HG02943 (cell line): ENCODE measurements at regions not wholly inside any gene's neighbourhood (a gene's known extent, or its start where the extent isn't known, plus 50 kb on each side); places are given as distances from the start of the nearest gene placed in this dataset.
A peak's percentile ranks its signal among the peaks of the same experiment; 100 is the strongest.

Source experiments
- ATAC-seq: cut with Tn5 transposase; IDR thresholded peaks from one replicate; pipeline ENCODE4 v1.9.1; 2021; ENCODE audit warnings: mild to moderate bottlenecking, low read depth, moderate library complexity; ENCODE audit not compliant: unreplicated experiment

DNA sequence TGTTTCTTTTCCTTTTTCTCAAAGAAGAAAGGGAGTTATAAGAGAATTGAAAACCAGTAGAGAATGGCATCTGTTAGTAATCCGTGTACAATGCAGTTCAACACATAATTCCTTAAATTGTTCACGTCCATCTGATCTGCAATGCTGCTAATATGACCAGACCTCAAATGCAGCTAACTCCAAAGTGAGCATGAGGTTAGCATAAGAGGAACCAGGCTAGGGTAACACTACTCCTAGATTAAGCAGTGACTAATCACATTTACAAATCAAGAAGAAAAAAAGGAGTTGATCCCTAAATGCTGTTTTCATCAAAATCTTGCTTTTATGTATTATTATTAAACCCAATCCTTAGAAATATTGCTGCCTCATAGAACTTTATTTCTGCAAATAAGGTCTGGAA lies 432.7 kb upstream of the ARID1B start:
- no peak for ATAC-seq

DNA sequence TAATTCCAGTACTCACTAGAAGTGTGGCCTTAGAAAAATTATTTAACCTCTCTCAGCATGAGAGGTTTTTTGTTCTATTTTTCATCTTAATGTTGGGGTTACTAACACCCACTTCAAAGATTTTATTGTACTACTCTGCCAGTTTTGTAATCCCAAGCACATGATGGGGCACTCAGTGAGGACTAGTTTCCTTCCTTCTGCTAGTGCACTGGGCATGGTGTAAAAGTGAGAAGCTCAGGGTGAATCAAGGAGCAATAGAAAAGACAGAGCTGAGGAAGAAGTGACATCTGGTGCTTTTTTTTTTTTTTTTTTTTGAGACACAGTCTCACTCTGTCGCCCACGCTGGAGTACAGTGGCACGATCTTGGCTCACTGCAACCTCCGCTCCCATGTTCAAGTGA lies 439.4 kb upstream of the ARID1B start:
- no peak for ATAC-seq

DNA sequence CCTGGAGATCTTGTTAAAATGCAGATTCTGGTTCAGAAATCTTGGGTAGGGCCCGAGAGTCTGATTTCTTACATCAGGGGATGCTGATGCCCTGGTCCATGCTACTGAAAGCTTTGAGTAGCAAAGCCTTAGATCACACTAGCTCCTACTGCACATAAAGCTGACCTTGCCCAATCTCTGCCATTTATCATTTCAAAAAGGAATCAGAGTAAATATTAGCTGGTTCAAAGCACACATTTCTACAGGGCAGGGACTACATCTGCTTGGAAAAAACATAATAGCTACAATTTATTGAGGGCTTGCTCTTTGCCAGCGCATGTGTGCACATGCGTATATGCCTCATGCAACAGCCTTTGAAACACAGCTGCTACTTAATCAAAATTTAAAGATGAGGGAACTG lies 440.4 kb upstream of the ARID1B start:
- no peak for ATAC-seq

DNA sequence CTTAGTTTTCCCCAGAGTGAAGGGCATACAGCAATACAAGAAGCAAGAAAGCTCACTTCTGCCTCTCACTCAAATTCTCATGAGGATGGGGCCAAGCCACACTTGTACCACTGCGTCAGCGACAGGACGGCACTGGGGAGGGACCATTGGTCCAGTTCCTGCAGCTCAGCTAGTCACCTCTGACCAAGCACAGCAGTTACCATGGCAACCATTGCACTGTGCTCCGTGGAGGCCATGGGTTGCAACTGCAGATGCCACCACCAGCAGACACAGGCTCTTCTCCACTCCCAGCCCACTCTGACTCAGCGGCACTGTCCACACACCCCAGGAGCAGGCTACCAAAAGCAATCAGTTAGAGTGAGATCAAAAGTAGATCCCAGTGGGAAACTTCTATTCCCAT lies 441.1 kb upstream of the ARID1B start:
- no peak for ATAC-seq

DNA sequence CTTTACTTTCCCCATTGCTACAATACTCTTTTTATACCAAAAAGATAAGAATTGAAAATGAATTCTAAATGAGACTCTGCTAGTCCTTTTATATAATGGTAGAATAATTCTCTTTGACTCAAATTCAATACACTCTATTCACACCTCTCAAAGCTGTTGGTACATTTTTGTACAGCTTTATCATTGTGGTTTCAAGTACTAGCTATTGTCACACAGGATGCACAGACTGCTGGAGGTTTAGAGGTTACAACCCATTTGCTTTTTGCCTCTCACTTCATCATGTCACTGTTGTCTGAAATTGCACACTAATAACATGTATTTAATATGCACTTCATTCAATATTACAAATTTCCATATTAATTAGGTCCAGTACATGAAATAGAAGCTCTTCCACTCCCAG lies 442.2 kb upstream of the ARID1B start:
- no peak for ATAC-seq

DNA sequence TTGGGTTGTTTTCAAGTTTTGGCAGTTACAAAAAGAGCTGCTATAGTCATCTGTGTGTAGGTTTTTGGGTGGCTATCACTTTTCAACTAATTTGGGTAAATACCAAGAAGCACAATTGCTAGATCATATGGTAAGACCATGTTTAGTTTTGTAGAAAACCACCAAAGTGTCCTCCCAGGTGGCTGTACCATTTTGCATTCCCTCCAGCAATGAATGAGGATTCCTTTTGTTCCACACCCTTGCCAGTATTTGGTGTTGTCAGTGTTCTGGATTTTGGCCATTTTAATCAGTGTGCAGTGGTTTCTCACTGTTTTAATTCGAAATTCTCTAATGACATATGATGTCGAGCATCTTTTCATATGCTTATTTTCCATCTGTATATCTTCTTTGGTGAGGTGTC lies 457.5 kb upstream of the ARID1B start:
- ATAC-seq = no peak

DNA sequence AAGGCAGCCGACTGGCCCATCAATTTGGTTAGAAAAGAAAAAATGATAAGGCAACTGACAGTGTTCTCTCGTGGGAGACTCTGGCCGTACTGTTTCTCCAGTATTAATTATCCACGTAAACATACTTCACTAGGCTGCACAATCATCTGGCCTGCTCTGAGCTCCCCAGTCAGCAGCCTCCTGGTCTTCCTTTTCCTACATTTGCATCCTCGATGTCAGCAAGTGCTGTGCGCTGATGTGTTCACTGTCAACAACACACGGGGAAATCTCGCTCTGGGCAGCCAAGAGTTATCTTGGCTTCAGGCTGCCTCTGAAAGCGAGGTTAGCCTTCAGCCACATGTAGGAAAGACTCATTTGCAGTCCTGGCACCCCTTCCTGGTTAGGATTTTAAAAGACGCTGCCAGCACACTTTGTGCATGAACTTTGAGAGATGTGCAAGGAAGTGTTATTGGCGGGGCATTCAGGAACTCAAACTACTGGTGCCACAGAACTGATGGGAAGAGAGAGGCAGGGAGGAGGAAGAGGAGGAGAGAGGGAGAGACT lies 460.5 kb upstream of the ARID1B start:
- no peak for ATAC-seq

DNA sequence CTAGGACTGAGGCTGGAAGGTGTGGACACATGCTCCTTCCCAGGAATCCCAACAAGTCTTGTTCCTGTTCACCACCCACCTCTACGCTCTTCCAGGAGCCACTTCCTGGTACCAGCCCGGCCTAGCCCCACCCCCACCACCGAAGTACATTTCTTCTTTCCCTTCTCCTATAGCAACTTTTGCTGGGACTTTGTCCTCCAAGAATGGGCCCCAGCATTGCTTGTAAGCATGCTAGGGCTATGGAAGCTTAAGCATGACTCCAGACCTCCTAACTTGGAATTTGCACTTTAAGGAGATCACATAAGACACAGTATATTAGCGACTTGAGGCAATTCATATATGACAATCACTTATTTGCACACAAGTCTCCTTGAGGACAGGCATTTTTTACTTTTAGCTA lies 462.0 kb upstream of the ARID1B start:
- no peak for ATAC-seq

DNA sequence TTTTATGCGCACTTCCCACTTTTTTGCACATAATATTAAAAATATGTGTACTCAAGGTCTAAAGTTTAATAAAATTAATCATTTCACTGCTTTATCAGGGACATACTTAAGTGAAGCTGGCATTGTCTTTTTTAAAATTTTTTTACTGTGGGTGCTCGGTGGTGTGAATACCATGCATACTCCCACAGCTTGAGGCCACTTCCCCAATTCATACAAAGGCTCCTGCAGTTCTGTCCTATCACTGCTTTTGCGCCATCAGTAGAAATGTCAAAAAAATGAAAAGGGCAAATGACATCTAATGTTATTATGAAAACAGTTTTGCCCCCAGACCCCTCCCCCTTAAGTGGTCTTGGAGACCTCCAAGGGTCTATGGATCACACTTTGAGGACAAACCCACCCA lies 464.1 kb upstream of the ARID1B start:
- no peak for ATAC-seq

DNA sequence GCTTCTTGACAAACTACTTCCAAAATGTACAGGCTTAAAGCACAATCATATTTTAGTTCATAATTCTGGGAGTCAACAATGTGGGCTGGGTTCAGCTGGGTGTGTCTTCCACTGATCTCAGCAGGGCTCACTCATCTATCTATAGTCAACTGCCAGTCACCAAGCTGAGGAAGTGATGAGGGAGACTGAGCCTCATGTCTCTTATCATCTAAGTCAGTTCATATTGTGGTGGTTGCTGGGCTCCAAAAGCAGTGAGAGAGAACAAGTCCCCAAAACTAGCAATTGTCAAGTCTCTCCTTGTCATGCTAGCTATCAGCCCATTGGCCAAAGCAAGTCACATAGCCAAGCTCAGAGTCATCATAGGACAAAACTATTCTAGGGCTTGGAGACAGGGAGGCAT lies 465.9 kb upstream of the ARID1B start:
- no peak for ATAC-seq

DNA sequence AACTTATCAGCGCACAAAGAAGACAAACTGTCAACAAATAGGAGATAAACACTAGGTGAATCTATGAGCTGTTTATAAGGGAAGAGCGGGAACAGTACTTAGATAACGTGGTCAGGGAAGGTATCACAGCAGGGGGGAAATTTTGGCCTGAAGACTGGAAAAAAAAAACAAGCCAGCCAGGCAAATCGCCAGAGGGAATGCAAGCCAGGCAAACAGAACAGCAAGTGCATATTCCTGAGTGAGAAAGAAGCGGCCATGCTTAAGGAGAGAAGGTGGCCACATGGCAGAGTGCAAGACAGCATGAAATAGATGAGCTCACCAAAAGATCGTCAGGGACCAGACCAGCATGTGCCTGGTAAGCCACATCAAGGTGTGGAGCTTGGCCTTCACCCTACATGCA lies 466.5 kb upstream of the ARID1B start:
- ATAC-seq = no peak

DNA sequence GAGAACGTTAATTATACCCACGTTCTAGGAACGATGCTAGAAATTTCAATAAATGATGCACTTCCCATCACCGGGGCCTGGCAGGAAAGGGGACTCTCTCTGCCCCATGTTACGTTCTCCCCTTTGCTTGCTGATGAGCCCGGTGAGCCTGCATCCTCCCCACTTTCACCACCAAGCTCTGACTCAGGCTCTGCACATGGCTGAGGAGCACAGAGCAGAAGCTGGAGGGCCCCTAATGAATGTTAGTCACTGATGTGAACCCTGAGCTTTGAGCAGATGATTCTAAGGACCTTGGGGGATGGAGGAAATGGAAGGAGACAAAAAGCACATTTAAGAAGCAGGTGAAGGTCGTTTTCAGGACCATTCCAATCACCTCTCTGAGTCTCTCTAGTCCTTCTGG lies 468.2 kb upstream of the ARID1B start:
- ATAC-seq = no peak

DNA sequence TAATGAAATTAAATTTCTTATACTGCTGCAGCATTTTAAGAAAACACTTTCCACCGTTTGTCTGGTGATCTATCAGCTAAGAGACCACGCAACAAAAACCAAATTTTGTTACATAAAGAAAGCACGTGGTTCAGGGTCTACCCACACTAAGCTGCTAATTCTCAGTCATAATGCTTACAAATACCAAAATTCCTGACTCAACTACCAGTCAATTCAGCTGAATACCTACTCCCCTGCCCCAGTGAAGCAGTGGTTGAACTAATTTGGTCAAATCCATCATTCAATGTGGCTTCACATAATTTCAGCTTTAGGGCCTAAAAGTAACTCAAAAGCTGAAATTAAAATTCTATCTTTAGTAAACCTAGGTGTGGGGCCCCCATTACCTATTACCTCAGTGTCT lies 468.6 kb upstream of the ARID1B start:
- ATAC-seq = no peak

DNA sequence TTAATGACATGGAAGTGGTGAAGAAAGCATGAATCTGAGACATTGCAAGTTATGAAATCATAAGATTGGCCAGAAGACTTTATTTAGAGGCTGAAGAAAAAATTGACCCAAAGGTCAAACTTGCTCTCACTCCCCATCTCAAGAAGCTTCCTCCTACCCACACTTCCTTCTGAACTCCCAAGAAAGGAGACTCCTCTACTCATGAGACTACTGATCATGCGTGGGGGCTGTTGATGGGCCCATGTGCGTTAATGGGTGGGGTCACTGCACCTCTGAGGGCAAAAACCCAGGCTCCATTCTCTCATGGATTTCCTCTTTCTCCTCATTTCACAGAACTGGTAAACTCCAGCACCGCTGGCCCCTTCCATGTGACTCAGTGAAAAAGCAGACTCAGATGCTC lies 470.6 kb upstream of the ARID1B start:
- no peak for ATAC-seq

DNA sequence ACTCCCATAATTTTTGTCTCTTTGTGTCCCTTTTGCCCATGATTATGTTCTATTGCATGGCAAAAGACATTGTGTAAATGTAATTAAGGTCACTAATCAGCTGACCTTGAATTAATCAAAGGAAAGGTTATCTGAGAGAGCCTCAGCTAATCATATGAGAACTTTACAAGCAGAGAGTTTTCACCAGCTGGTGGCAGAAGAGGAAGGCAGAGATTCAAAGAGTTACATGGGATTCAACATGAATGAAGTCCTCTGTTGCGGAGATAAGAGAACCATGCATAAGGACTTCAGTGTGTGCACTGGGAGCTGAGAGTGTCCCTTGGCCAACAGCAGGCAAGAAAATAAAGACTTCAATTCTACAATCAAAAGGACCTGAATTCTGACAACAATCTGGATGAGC lies 494.1 kb upstream of the ARID1B start:
- no peak for ATAC-seq

DNA sequence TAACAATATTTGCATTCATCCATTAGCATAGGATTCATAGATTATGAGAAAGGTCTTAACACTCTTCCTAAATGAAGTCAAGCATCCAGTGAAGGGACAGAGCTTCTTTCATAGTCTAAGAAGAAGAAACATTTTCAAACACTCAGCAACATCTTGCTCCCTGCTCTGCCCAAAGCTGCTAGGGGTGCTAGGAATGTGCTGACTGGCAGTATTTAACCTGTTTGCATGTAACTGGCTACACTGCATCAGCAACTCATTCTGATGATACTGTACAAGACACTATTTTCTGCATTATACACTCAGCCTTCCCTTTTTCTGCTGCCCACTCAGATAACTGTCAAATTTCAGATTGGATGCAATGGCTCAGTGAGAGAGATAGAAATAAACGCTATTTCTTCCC lies 495.1 kb upstream of the ARID1B start:
- no peak for ATAC-seq

DNA sequence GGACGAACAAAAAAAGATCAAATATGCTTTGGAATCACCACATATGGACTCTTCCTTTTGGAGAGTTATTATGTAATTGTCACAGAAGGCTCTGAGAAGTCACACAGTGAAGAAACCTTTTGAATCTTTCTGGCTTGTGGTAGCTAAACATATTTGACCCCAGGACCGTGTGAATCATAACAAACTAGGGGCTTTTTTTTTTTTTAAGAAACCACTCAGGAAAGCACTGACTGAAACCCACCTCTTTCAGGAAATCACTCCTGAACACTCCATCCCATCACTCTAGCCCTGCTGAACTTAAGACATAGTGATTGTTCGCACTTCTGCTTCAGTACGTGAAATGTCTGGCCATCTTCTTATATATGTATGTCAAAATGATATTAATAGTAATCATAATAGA lies 495.9 kb upstream of the ARID1B start:
- ATAC-seq = no peak

DNA sequence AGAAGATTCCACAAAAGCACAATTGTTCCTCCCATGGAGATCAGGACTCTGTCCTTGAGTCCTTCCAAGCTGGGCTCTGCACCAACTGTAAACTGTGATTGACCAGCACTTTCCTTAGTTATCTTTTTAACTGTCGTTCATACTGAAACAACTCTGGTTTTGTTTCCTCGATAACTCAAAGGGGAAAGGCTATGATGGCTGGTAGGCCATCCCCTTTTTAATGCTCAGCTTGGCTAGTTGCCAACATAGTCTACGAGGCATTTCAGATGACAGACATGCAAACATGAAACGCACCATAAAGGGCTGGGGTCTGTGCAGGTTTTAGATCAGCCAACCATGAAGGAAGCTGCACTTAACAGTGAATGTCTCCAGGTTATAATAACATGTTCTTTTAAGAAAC lies 497.1 kb upstream of the ARID1B start:
- no peak for ATAC-seq

DNA sequence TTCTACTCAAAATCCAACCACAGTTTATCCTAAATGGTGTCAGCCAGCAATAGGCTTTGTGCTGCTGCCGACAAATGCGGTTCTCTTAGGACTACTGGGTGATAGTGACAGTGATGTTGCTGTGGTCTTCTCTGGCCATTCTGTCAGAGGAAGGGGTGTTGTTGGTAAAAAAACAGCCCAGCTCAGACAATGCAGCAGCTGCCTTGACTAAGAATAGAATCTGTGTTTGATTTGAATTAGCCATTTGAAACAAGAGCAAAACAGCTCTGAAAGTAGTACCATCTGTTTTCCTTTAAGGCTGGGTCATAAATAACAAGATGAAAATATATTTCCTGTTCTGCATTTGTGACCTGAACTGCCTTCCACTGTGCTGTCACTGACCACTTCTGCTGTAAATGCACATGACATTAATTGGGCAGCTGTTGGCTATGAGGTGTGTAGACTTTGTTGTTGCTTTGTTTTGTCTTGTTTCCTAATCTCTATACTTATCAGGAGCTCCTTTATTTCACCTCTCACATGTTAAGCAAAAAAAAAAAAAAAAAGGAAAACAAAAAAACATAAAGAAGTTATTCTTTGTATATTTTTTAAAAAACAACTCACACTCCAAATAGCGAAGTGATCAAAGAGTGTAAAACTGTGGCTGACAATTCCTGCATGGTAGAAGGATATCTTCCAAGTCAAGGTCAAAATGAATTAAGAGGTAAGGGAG lies 497.8 kb upstream of the ARID1B start:
- ATAC-seq = peak; percentile 77

DNA sequence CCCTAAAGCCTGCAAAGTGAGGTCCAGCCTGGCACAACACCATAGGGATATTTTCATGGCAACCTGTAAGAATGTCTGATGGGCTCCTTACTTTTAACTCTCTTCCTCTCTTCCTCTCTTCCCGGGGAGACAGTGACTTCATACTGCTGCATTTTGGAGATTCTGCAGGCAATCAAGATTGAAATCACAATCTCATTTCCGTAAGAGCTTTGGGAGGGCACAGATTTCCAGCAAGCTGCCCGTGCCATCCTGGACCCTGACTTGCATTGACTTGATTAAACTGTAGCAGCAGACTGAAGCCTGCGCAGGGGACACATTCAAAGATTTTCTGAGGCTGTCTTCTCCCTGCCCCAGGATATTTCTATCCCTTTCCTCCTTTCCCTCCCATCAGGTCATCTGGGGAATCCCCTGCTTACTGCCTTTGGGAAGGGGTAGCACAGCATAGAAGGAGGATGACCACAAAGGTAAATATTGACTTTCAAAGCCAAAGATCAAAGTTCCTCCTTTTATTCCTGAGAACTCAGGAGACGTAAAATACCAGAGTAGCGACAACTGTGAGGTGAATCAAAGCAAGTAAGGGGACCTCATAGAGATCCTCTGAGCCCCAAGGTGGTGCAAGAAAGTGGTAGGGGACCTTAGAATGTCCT lies 504.0 kb upstream of the ARID1B start:
- no peak for ATAC-seq

DNA sequence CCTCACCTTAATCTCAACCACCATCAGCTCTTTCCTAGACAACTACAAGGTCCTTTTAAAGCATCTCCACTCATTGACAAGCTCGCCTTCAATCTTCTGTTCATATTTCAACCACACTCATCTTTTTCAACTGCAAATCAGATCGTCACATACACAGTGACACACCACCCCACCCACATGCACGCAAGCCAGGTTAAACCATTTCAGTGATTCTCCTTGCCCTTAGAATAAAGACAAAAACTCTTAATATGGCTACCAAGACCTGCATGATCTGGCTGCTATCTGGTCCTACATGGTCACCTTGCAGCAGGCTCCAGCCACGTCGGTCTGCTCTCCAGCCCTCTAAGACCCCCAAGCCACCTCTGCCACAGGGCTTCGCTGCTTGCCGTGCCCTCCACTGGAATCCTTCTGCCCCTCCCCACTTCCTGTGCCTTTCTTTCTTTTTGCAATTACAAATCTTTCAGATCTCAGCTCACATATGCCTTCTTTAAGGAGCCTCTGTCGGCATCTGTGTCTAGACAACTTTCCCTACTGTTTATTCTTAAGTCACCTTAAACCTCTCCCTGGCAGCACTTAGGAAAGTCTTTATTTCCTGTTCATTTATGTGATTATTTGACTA lies 507.3 kb upstream of the ARID1B start:
- no peak for ATAC-seq

DNA sequence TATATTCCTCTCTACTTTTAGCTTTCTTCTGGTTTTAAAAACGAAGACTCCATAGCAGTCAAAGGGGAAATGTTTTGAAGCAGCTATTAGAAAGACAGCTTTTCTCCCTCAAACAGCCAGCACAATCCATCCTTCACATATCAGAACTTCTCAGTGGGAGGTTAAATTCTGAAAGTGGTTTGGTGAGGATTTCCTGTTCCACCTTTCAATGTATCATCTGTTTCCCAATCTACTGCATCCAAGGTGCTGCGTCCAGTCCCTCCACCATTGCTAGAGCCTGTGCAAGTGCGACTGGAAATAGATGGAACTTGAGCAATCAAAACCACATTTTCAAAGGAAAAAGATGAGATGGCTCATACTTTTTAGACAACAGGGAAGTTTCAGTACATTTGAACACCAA lies 508.3 kb upstream of the ARID1B start:
- ATAC-seq = no peak
